ENCODE measurements at regions not wholly inside any gene's neighbourhood (a gene's known extent, or its start where the extent isn't known, plus 50 kb on each side); places are given as distances from the start of the nearest gene placed in this dataset.
A peak's percentile ranks its signal among the peaks of the same experiment; 100 is the strongest.

- H3K36me3 ChIP-seq (ENCODE audit: low read depth, low read length): no peaks in the 10 kb centered on the region
- no TSS peak for BruUV-seq (replicated peaks)
- H2AFZ ChIP-seq (ENCODE audit: low read length): 0 out of 2 replicates have a peak overlapping the region, but pooled peaks have one; percentile 18
- no peaks in the 10 kb centered on the region for H3K9me2 ChIP-seq (replicated peaks; ENCODE audit: low read length)
- DNase-seq: no peak
- H3K9ac ChIP-seq (ENCODE audit: low read length): no peak overlapping the region
- CTCF ChIA-PET: no interaction called here
- intact Hi-C loops (cut with micrococcal nuclease): no loop called here
- H3K27me3 ChIP-seq (ENCODE audit: low read length): no peaks in the 10 kb centered on the region
- H3K79me2 ChIP-seq (ENCODE audit: low read length): no peaks in the 10 kb centered on the region
- POLR2A ChIA-PET (ENCODE audit: unreplicated experiment): no interaction called here
- no peaks in the 10 kb centered on the region for H3K4me1 ChIP-seq (ENCODE audit: insufficient read depth, low read length)
- TF ChIP-seq EZH2phosphoT487 (IDR thresholded peaks at IDR 0.05; ENCODE audit: borderline replicate concordance, low read length) (no peak), CTCF (conservative IDR thresholded peaks at IDR 0.05; ENCODE audit: low read depth, low read length) (no peak), EZH2 (IDR thresholded peaks at IDR 0.05; ENCODE audit: low read length, unreplicated experiment) (no peak)
- H4K20me1 ChIP-seq (ENCODE audit: low read length): no peaks in the 10 kb centered on the region
- H3K9me3 ChIP-seq (ENCODE audit: low read length): no peaks in the 10 kb centered on the region; the same call in 1 of the 2 replicates
- no peak overlapping the region for H3K4me2 ChIP-seq (ENCODE audit: low read length)
- no peaks in the 10 kb centered on the region for H3F3A ChIP-seq (ENCODE audit: low read length, unreplicated experiment)
- no peak overlapping the region for H3K27ac ChIP-seq (ENCODE audit: low read length)
- H3K4me3 ChIP-seq (ENCODE audit: low read length): no peak overlapping the region
- no peak for ATAC-seq
Observed at GRCh38 chr5:101482931-101483330, 579.8 kb upstream of the ST8SIA4 start.

DNA sequence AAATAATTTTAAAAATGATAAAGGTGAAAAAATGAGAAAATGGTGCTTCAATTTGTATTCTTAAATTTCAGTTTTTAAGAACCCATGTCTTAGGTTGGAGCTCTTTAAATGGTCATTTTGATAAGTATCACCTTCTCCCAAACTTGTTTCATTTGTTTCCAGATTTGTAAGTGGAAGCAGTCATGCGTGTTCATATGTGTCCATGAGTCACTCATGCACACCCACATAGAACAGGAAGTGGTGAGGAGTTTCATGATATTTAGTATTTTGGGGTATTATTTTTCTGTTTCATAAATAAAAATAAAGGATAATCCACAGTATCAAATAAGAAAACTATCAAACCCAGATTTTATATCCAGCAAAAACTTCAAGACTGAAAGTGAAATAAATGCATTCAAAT lies 570.4 kb upstream of the ST8SIA4 start:
- H3K9me2 ChIP-seq (replicated peaks; ENCODE audit: low read length): no peaks in the 10 kb centered on the region
- no peaks in the 10 kb centered on the region for H3F3A ChIP-seq (ENCODE audit: low read length, unreplicated experiment)
- H3K4me3 ChIP-seq (ENCODE audit: low read length): no peak overlapping the region
- no peaks in the 10 kb centered on the region for H4K20me1 ChIP-seq (ENCODE audit: low read length)
- BruUV-seq (replicated peaks): no TSS peak
- no peak overlapping the region for H3K4me2 ChIP-seq (ENCODE audit: low read length)
- CTCF ChIA-PET: no interaction called here
- ATAC-seq (no peak), DNase-seq (no peak)
- H3K36me3 ChIP-seq (ENCODE audit: low read depth, low read length): no peaks in the 10 kb centered on the region
- no peak overlapping the region for H2AFZ ChIP-seq (ENCODE audit: low read length)
- no peaks in the 10 kb centered on the region for H3K79me2 ChIP-seq (ENCODE audit: low read length)
- H3K4me1 ChIP-seq (ENCODE audit: insufficient read depth, low read length): no peaks in the 10 kb centered on the region
- no peak overlapping the region for H3K9ac ChIP-seq (ENCODE audit: low read length)
- POLR2A ChIA-PET (ENCODE audit: unreplicated experiment): no interaction called here
- intact Hi-C loops (cut with micrococcal nuclease): no loop called here
- no peaks in the 10 kb centered on the region for H3K27me3 ChIP-seq (ENCODE audit: low read length)
- TF ChIP-seq EZH2phosphoT487 (IDR thresholded peaks at IDR 0.05; ENCODE audit: borderline replicate concordance, low read length) (no peak), CTCF (conservative IDR thresholded peaks at IDR 0.05; ENCODE audit: low read depth, low read length) (no peak), EZH2 (IDR thresholded peaks at IDR 0.05; ENCODE audit: low read length, unreplicated experiment) (no peak)
- no peaks in the 10 kb centered on the region for H3K9me3 ChIP-seq (ENCODE audit: low read length)
- no peak overlapping the region for H3K27ac ChIP-seq (ENCODE audit: low read length)

GRCh38 chr5:101461455-101461854 lies 558.4 kb upstream of the ST8SIA4 start:
- no peaks in the 10 kb centered on the region for H3K79me2 ChIP-seq (ENCODE audit: low read length)
- H3K9me2 ChIP-seq (replicated peaks; ENCODE audit: low read length): no peaks in the 10 kb centered on the region
- no peak overlapping the region for H3K9ac ChIP-seq (ENCODE audit: low read length)
- H3K9me3 ChIP-seq (ENCODE audit: low read length): no peaks in the 10 kb centered on the region
- H3F3A ChIP-seq (ENCODE audit: low read length, unreplicated experiment): no peaks in the 10 kb centered on the region
- DNase-seq: no peak
- H3K4me3 ChIP-seq (ENCODE audit: low read length): no peak overlapping the region
- POLR2A ChIA-PET (ENCODE audit: unreplicated experiment): no interaction called here
- TF ChIP-seq EZH2phosphoT487 (IDR thresholded peaks at IDR 0.05; ENCODE audit: borderline replicate concordance, low read length): no peak
- TF ChIP-seq CTCF (conservative IDR thresholded peaks at IDR 0.05; ENCODE audit: low read depth, low read length): no peak
- no peak for TF ChIP-seq EZH2 (IDR thresholded peaks at IDR 0.05; ENCODE audit: low read length, unreplicated experiment)
- H3K4me1 ChIP-seq (ENCODE audit: insufficient read depth, low read length): no peaks in the 10 kb centered on the region
- CTCF ChIA-PET: no interaction called here
- H2AFZ ChIP-seq (ENCODE audit: low read length): no peak overlapping the region
- H3K4me2 ChIP-seq (ENCODE audit: low read length): no peak overlapping the region
- no TSS peak for BruUV-seq (replicated peaks)
- ATAC-seq: no peak
- no peak overlapping the region for H3K27ac ChIP-seq (ENCODE audit: low read length)
- no peaks in the 10 kb centered on the region for H3K36me3 ChIP-seq (ENCODE audit: low read depth, low read length)
- no peaks in the 10 kb centered on the region for H3K27me3 ChIP-seq (ENCODE audit: low read length)
- intact Hi-C loops (cut with micrococcal nuclease): no loop called here
- no peaks in the 10 kb centered on the region for H4K20me1 ChIP-seq (ENCODE audit: low read length)

Measured in PC-3 (cell line).